CD8-positive, alpha-beta memory T cell (primary cell): ENCODE measurements at regions not wholly inside any gene's neighbourhood (a gene's known extent, or its start where the extent isn't known, plus 50 kb on each side); places are given as distances from the start of the nearest gene placed in this dataset.
"Not testable (repeated sequence)": the region's sequence is repeated elsewhere in the genome, so short reads cannot be mapped to it uniquely, and the experiment has no call there.

Experiments
- CTCF ChIA-PET: fragments of 350-600 bp; sonication (Branson Sonifier 250); formaldehyde crosslinking; loops from one replicate; lab custom pipeline; 2021; ENCODE audit warnings: antibody characterized with exemption; lab: Charles Lee
- POLR2A ChIA-PET: fragments of 350-600 bp; sonication (Branson Sonifier 250); formaldehyde crosslinking; loops from one replicate; lab custom pipeline; 2021; ENCODE audit warnings: antibody characterized with exemption; lab: Charles Lee
- DNase-seq, 5 donors: peaks; one replicate each; pipeline versions ENCODE4 v3.0.0 to v3.0.0-alpha.2; 2020 to 2022; ENCODE audit warnings: mixed read lengths in 1 of 5
- H3K27ac ChIP-seq: one replicate; pipeline ENCODE4 v1.7.0; 2013; ENCODE audit warnings: low read depth, mild to moderate bottlenecking, low read length, moderate library complexity
- H3K27me3 ChIP-seq: 2 replicates; pipeline ENCODE4 v1.7.0; 2013; ENCODE audit warnings: low read length, mild to moderate bottlenecking; ENCODE audit not compliant: insufficient read depth, poor library complexity, severe bottlenecking
- H3K36me3 ChIP-seq: 2 replicates; pipeline ENCODE4 v1.7.0; 2013; ENCODE audit warnings: mild to moderate bottlenecking, low read length, moderate library complexity; ENCODE audit not compliant: insufficient read depth
- H3K4me1 ChIP-seq: 2 replicates; pipeline ENCODE4 v1.7.0; 2013; ENCODE audit warnings: mild to moderate bottlenecking, low read length, moderate library complexity; ENCODE audit not compliant: insufficient read depth
- H3K4me3 ChIP-seq: 2 replicates; pipeline ENCODE4 v1.7.0; 2013; ENCODE audit warnings: mild to moderate bottlenecking, low read length
- H3K9me3 ChIP-seq: 2 replicates; pipeline ENCODE4 v1.7.0; 2013; ENCODE audit warnings: mild to moderate bottlenecking, low read length
- H3K27ac Mint-ChIP-seq, 8 donors: one replicate each; pipeline ENCODE4 v1.8.0; 2020 to 2021; ENCODE audit warnings: mixed read lengths in 8 of 8, mild to moderate bottlenecking in 6 of 8, inconsistent platforms in 3 of 8, moderate library complexity in 3 of 8
- H3K27me3 Mint-ChIP-seq, 2 donors: one replicate each; pipeline ENCODE4 v1.8.0; 2020 to 2021; ENCODE audit warnings: mixed read lengths in 2 of 2, mild to moderate bottlenecking in 1 of 2, moderate library complexity in 1 of 2
- H3K36me3 Mint-ChIP-seq, 3 donors: one replicate each; pipeline ENCODE4 v1.8.0; 2020 to 2021; ENCODE audit warnings: mixed read lengths in 3 of 3, inconsistent platforms in 1 of 3, mild to moderate bottlenecking in 1 of 3
- H3K4me1 Mint-ChIP-seq, 3 donors: one replicate each; pipeline ENCODE4 v1.8.0; 2020 to 2021; ENCODE audit warnings: mixed read lengths in 3 of 3, inconsistent platforms in 1 of 3, mild to moderate bottlenecking in 1 of 3
- H3K4me3 Mint-ChIP-seq, 7 donors: one replicate each; pipeline ENCODE4 v1.8.0; 2020 to 2021; ENCODE audit warnings: mixed read lengths in 7 of 7, mild to moderate bottlenecking in 6 of 7, moderate library complexity in 4 of 7, inconsistent platforms in 2 of 7
- H3K9me3 Mint-ChIP-seq, 5 donors: one replicate each; pipeline ENCODE4 v1.8.0; 2020 to 2022; ENCODE audit warnings: mixed read lengths in 5 of 5, mild to moderate bottlenecking in 3 of 5, moderate library complexity in 2 of 5, inconsistent platforms in 1 of 5

GRCh38 chr16:13630374-13630773, 289.6 kb upstream of the ERCC4 start:
- Histone ChIP-seq H3K36me3 (no peaks in the 10 kb centered on the region), H3K4me1 (no peaks in the 10 kb centered on the region), H3K9me3 (no peaks in the 10 kb centered on the region), H3K27me3 (no peaks in the 10 kb centered on the region), H3K4me3 (no peak overlapping the region), H3K27ac (no peak overlapping the region)
- H3K4me3 Mint-ChIP-seq = no peak overlapping the region
- H3K36me3 Mint-ChIP-seq = no peaks in the 10 kb centered on the region
- CTCF ChIA-PET = no interaction called here
- POLR2A ChIA-PET = no interaction called here
- no peaks in the 10 kb centered on the region for H3K27me3 Mint-ChIP-seq
- no peaks in the 10 kb centered on the region for H3K4me1 Mint-ChIP-seq
- H3K9me3 Mint-ChIP-seq = peaks cover 0 to 3% (median 0%) of the 10 kb centered on the region in 5 donors
- H3K27ac Mint-ChIP-seq = no peak overlapping the region
- no peak for DNase-seq

- no peak overlapping the region for H3K4me3 Mint-ChIP-seq
- H3K9me3 Mint-ChIP-seq = peaks cover 2 to 6% (median 3%) of the 10 kb centered on the region in 5 donors
- Histone ChIP-seq H3K4me1 (no peaks in the 10 kb centered on the region), H3K36me3 (no peaks in the 10 kb centered on the region), H3K27me3 (no peaks in the 10 kb centered on the region), H3K9me3 (no peaks in the 10 kb centered on the region), H3K27ac (no peak overlapping the region), H3K4me3 (no peak overlapping the region)
- H3K27me3 Mint-ChIP-seq = no peaks in the 10 kb centered on the region
- ChIA-PET CTCF (no interaction called here), POLR2A (no interaction called here)
- no peak overlapping the region for H3K27ac Mint-ChIP-seq
- no peak for DNase-seq
- H3K36me3 Mint-ChIP-seq = no peaks in the 10 kb centered on the region
- no peaks in the 10 kb centered on the region for H3K4me1 Mint-ChIP-seq
Measured at GRCh38 chr16:13631213-13631767, 288.7 kb upstream of the ERCC4 start.

GRCh38 chr16:13631916-13632315, 288.0 kb upstream of the ERCC4 start:
- H3K4me1 Mint-ChIP-seq = no peaks in the 10 kb centered on the region
- DNase-seq = no peak
- Histone ChIP-seq H3K9me3 (no peaks in the 10 kb centered on the region), H3K27ac (no peak overlapping the region), H3K27me3 (no peaks in the 10 kb centered on the region), H3K4me3 (no peak overlapping the region), H3K36me3 (no peaks in the 10 kb centered on the region), H3K4me1 (no peaks in the 10 kb centered on the region)
- H3K27me3 Mint-ChIP-seq = no peaks in the 10 kb centered on the region
- H3K4me3 Mint-ChIP-seq = no peak overlapping the region
- ChIA-PET POLR2A (no interaction called here), CTCF (no interaction called here)
- H3K9me3 Mint-ChIP-seq = peaks cover 2 to 8% (median 3%) of the 10 kb centered on the region in 5 donors
- no peak overlapping the region for H3K27ac Mint-ChIP-seq
- no peaks in the 10 kb centered on the region for H3K36me3 Mint-ChIP-seq

GRCh38 chr16:13632504-13632903, 287.4 kb upstream of the ERCC4 start:
- H3K27me3 Mint-ChIP-seq, H3K4me1 ChIP-seq, H3K4me1 Mint-ChIP-seq, H3K4me3 Mint-ChIP-seq, DNase-seq, H3K27ac Mint-ChIP-seq, H3K36me3 ChIP-seq, H3K36me3 Mint-ChIP-seq, H3K9me3 Mint-ChIP-seq, H3K27me3 ChIP-seq, H3K9me3 ChIP-seq, H3K27ac ChIP-seq, POLR2A ChIA-PET, CTCF ChIA-PET, H3K4me3 ChIP-seq: not testable (repeated sequence)

- Mint-ChIP-seq H3K27ac (no peak overlapping the region), H3K27me3 (no peaks in the 10 kb centered on the region), H3K4me3 (no peak overlapping the region), H3K9me3 (peaks cover 2 to 10% (median 3%) of the 10 kb centered on the region in 5 donors), H3K36me3 (peaks cover 0 to 2% (median 0%) of the 10 kb centered on the region in 3 donors), H3K4me1 (no peaks in the 10 kb centered on the region)
- no peak overlapping the region for H3K27ac ChIP-seq
- H3K4me3 ChIP-seq = no peak overlapping the region
- no peak for DNase-seq
- no peaks in the 10 kb centered on the region for H3K36me3 ChIP-seq
- CTCF ChIA-PET = no interaction called here
- POLR2A ChIA-PET = no interaction called here
- no peaks in the 10 kb centered on the region for H3K27me3 ChIP-seq
- no peaks in the 10 kb centered on the region for H3K9me3 ChIP-seq
- H3K4me1 ChIP-seq = no peaks in the 10 kb centered on the region
Measured at GRCh38 chr16:13633391-13633861, 286.5 kb upstream of the ERCC4 start.

- Mint-ChIP-seq H3K36me3 (peaks cover 0 to 2% (median 0%) of the 10 kb centered on the region in 3 donors), H3K27ac (no peak overlapping the region), H3K27me3 (no peaks in the 10 kb centered on the region), H3K4me3 (no peak overlapping the region), H3K9me3 (peaks cover 2 to 10% (median 3%) of the 10 kb centered on the region in 5 donors), H3K4me1 (no peaks in the 10 kb centered on the region)
- no peaks in the 10 kb centered on the region for H3K27me3 ChIP-seq
- no peak overlapping the region for H3K4me3 ChIP-seq
- H3K4me1 ChIP-seq = no peaks in the 10 kb centered on the region
- ChIA-PET POLR2A (no interaction called here), CTCF (no interaction called here)
- no peaks in the 10 kb centered on the region for H3K36me3 ChIP-seq
- no peaks in the 10 kb centered on the region for H3K9me3 ChIP-seq
- DNase-seq = no peak
- no peak overlapping the region for H3K27ac ChIP-seq
Measured at GRCh38 chr16:13634253-13634652, 285.7 kb upstream of the ERCC4 start.

GRCh38 chr16:13634959-13635358, 285.0 kb upstream of the ERCC4 start:
- no peak overlapping the region for H3K27ac ChIP-seq
- H3K4me3 ChIP-seq = no peak overlapping the region
- Mint-ChIP-seq H3K4me1 (no peaks in the 10 kb centered on the region), H3K27me3 (no peaks in the 10 kb centered on the region), H3K4me3 (no peak overlapping the region), H3K36me3 (peaks cover 0 to 2% (median 0%) of the 10 kb centered on the region in 3 donors), H3K27ac (no peak overlapping the region), H3K9me3 (peaks cover 2 to 10% (median 3%) of the 10 kb centered on the region in 5 donors)
- no peaks in the 10 kb centered on the region for H3K9me3 ChIP-seq
- H3K36me3 ChIP-seq = no peaks in the 10 kb centered on the region
- POLR2A ChIA-PET = no interaction called here
- CTCF ChIA-PET = no interaction called here
- H3K4me1 ChIP-seq = no peaks in the 10 kb centered on the region
- no peaks in the 10 kb centered on the region for H3K27me3 ChIP-seq
- DNase-seq = no peak

- no peak overlapping the region for H3K4me3 Mint-ChIP-seq
- POLR2A ChIA-PET = no interaction called here
- no peak overlapping the region for H3K4me3 ChIP-seq
- H3K36me3 Mint-ChIP-seq = peaks cover 0 to 2% (median 0%) of the 10 kb centered on the region in 3 donors
- peaks cover 3 to 12% (median 4%) of the 10 kb centered on the region in 5 donors for H3K9me3 Mint-ChIP-seq
- H3K27ac Mint-ChIP-seq = no peak overlapping the region
- CTCF ChIA-PET = no interaction called here
- no peaks in the 10 kb centered on the region for H3K4me1 ChIP-seq
- no peaks in the 10 kb centered on the region for H3K9me3 ChIP-seq
- no peak overlapping the region for H3K27ac ChIP-seq
- no peaks in the 10 kb centered on the region for H3K36me3 ChIP-seq
- H3K4me1 Mint-ChIP-seq = no peaks in the 10 kb centered on the region
- H3K27me3 Mint-ChIP-seq = peaks cover 0 to 2% of the 10 kb centered on the region in 2 donors
- DNase-seq = no peak
- H3K27me3 ChIP-seq = no peaks in the 10 kb centered on the region
Measured at GRCh38 chr16:13638218-13638617, 281.7 kb upstream of the ERCC4 start.
